ENCODE measurements at regions not wholly inside any gene's neighbourhood (a gene's known extent, or its start where the extent isn't known, plus 50 kb on each side); places are given as distances from the start of the nearest gene placed in this dataset.

GRCh38 chr6:62528894-62529526, 243.0 kb upstream of the KHDRBS2 start:
- H4K20me1 ChIP-seq (ENCODE audit: insufficient read depth, low read length), result no peaks in the 10 kb centered on the region

GRCh38 chr6:62523630-62524029, 237.6 kb upstream of the KHDRBS2 start:
- Histone ChIP-seq H3K4me1 (ENCODE audit: insufficient read depth, low read length, severe bottlenecking) (no peaks in the 10 kb centered on the region), H4K20me1 (ENCODE audit: insufficient read depth, low read length) (no peaks in the 10 kb centered on the region), H3K27me3 (ENCODE audit: insufficient read depth, low read length) (no peaks in the 10 kb centered on the region), H3K27ac (ENCODE audit: low read depth, low read length, poor library complexity, severe bottlenecking) (no peak overlapping the region), H2AFZ (ENCODE audit: low read length) (no peak overlapping the region), H3K9ac (ENCODE audit: low read length) (no peak overlapping the region), H3K79me2 (ENCODE audit: insufficient read depth, low read length) (no peaks in the 10 kb centered on the region), H3K4me3 (ENCODE audit: low read depth, low read length, poor library complexity, severe bottlenecking) (no peak overlapping the region), H3K36me3 (ENCODE audit: insufficient read depth, low read length) (no peaks in the 10 kb centered on the region), H3K4me2 (ENCODE audit: low read length) (no peak overlapping the region), H3K9me3 (ENCODE audit: low read length) (no peaks in the 10 kb centered on the region), H3F3A (ENCODE audit: insufficient read depth, low read length) (no peaks in the 10 kb centered on the region), H3K9me2 (ENCODE audit: low read depth, low read length) (no peaks in the 10 kb centered on the region)
- no peak for TF ChIP-seq EZH2 (IDR thresholded peaks at IDR 0.05; ENCODE audit: borderline replicate concordance, low read length)
- no peak for TF ChIP-seq CTCF (IDR thresholded peaks at IDR 0.05; ENCODE audit: low read length)

More at GRCh38 chr6:62528894-62529526, 243.0 kb upstream of the KHDRBS2 start:
- no peak overlapping the region for H2AFZ ChIP-seq (ENCODE audit: low read length)
- H3K9me3 ChIP-seq (ENCODE audit: low read length), result no peaks in the 10 kb centered on the region
- H3K4me3 ChIP-seq (ENCODE audit: low read depth, low read length, poor library complexity, severe bottlenecking), result no peak overlapping the region
- no peak overlapping the region for H3K27ac ChIP-seq (ENCODE audit: low read depth, low read length, poor library complexity, severe bottlenecking)
- H3K79me2 ChIP-seq (ENCODE audit: insufficient read depth, low read length), result no peaks in the 10 kb centered on the region
- no peaks in the 10 kb centered on the region for H3K36me3 ChIP-seq (ENCODE audit: insufficient read depth, low read length)
- H3K27me3 ChIP-seq (ENCODE audit: insufficient read depth, low read length), result no peaks in the 10 kb centered on the region
- H3F3A ChIP-seq (ENCODE audit: insufficient read depth, low read length), result no peaks in the 10 kb centered on the region
- no peak overlapping the region for H3K9ac ChIP-seq (ENCODE audit: low read length)
- H3K4me1 ChIP-seq (ENCODE audit: insufficient read depth, low read length, severe bottlenecking), result no peaks in the 10 kb centered on the region
- H3K4me2 ChIP-seq (ENCODE audit: low read length), result no peak overlapping the region
- TF ChIP-seq EZH2 (IDR thresholded peaks at IDR 0.05; ENCODE audit: borderline replicate concordance, low read length), result no peak
- TF ChIP-seq CTCF (IDR thresholded peaks at IDR 0.05; ENCODE audit: low read length), result no peak
- H3K9me2 ChIP-seq (ENCODE audit: low read depth, low read length), result no peaks in the 10 kb centered on the region

- H2AFZ ChIP-seq (ENCODE audit: low read length), result no peak overlapping the region
- H3K9ac ChIP-seq (ENCODE audit: low read length), result no peak overlapping the region
- peaks cover 7% of the 10 kb centered on the region for H3K4me1 ChIP-seq (ENCODE audit: insufficient read depth, low read length, severe bottlenecking)
- H3K36me3 ChIP-seq (ENCODE audit: insufficient read depth, low read length), result no peaks in the 10 kb centered on the region
- no peaks in the 10 kb centered on the region for H3K9me3 ChIP-seq (ENCODE audit: low read length)
- no peaks in the 10 kb centered on the region for H3K27me3 ChIP-seq (ENCODE audit: insufficient read depth, low read length)
- no peak overlapping the region for H3K4me2 ChIP-seq (ENCODE audit: low read length)
- H3K9me2 ChIP-seq (ENCODE audit: low read depth, low read length), result no peaks in the 10 kb centered on the region
- H3K4me3 ChIP-seq (ENCODE audit: low read depth, low read length, poor library complexity, severe bottlenecking), result no peak overlapping the region
- no peaks in the 10 kb centered on the region for H3K79me2 ChIP-seq (ENCODE audit: insufficient read depth, low read length)
- H3F3A ChIP-seq (ENCODE audit: insufficient read depth, low read length), result no peaks in the 10 kb centered on the region
- H4K20me1 ChIP-seq (ENCODE audit: insufficient read depth, low read length), result no peaks in the 10 kb centered on the region
- TF ChIP-seq CTCF (IDR thresholded peaks at IDR 0.05; ENCODE audit: low read length), result no peak
- no peak overlapping the region for H3K27ac ChIP-seq (ENCODE audit: low read depth, low read length, poor library complexity, severe bottlenecking)
Observed at GRCh38 chr6:62519574-62519973, 233.5 kb upstream of the KHDRBS2 start.

Measured in OCI-LY1 (cell line).